NCI-H2171 treated with DMSO at 0.1 percent for 48 hours (cell line): ENCODE measurements at regions not wholly inside any gene's neighbourhood (a gene's known extent, or its start where the extent isn't known, plus 50 kb on each side); places are given as distances from the start of the nearest gene placed in this dataset.
"Not testable (repeated sequence)": the region's sequence is repeated elsewhere in the genome, so short reads cannot be mapped to it uniquely, and the experiment has no call there.

ENCODE experiments used
- DNase-seq: peaks from one replicate; lab custom pipeline; 2025; lab: John Stamatoyannopoulos, UW

DNA sequence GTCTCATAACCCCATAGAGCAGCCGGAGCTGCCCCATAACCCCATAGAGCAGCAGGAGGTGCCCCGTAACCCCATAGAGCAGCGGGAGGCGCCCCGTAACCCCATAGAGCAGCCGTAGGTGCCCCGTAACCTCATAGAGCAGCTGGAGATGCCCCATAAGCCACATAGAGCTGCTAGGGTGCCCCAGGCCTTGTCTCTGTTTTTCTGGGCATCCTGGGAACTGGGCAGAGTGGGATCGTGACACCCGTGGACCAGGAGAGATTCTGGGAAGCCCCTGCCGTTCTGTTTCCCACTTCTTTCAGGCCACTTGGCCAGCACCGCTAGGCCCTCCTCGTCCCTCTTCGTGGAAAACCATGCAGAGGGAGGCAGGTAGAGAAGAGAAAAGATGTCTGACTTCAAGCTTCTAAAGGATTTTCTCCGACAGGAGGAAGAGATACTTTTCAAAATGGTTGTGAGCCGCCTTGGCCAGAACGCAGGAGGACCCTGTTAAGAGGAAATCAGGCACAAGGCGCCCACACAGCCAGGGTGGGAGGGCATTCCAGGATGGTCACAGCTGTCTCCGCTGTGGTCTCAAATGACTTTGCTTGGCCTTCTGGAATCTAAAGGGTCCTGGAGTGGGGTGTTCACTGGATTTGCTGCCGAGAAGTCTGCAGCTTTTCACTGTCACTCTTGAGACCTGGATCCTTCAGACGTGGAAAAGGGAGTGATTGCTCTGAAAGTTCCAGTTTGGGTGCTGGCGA lies 171.8 kb downstream of the NPIPB11 start:
- not testable (repeated sequence) for DNase-seq

DNA sequence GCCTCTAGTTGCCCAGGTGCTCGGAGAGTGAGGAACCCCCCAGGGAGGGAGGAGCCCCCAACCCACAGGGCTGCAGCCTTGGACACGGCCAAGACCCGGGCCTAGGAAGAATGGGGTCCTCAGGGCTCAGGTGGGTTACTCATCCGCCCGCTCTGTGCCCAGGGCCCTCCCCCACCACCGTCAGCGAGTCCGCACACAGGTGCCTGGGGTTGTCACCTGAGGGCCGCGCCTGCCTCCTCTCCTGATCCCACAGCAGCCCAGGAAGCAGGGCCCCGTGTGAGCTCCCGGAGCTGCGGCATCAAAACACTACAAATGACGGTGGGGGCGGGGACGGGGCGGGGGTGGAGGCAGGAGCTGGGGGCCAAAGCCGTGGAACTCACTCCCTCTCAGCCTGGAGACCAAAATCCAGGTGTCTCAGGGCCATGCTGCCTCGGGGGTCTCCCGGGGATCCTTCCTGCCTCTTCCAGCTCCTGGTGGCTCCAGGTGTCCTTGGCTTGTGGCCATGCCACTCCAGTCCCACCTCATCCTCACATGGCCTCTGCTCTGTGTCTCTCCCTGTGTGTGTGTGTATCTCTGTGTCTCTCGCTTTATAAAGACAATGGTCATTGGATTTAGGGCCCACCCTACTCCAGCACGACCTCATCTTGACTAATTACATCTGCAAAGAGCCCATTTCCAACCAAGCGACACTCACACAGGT lies 172.7 kb downstream of the NPIPB11 start:
- DNase-seq = not testable (repeated sequence)

DNA sequence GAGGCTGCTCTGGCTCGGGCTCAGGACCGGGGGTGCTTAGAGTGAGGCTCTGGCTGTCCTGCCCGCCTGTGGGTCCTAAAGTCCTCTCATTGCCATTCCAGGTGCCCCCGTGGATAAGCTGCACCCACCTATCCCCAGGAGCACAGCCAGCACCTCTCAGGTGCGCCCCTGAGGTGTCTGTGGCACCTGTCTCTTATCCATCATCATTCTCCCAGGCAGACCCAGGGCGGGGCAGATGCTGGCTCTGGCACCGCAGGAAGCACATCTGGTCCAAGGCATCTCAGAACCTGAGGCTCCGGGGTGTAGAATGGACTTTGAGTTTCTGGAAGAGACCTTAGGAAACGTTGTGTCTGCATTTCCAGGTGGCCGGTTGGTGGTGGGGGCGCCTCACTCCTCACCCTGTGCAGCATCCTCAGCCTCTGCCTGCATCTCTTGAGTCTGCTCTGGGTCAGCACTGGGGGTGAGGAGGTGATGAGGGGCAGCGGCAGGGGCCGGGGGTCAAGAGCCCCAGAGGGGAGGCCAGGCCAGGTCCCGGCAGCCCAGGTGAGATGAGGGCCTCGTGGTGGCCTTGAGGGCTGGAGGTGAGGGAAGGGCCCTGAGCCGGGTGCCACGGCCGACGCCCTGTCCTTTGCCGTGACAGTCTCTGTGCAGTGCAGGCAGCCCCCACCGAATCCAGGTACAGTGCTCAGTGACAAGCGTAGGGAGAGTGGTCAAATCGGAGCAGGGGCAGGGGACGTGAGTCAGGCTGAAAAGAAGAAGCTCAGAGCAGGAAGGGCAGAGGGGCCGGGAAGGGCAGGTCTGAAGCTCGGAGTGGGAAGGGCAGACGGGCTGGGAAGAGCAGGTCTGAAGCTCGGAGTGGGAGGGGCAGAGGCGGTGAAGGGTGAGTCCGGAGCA lies 173.5 kb downstream of the NPIPB11 start:
- DNase-seq = no peak

DNA sequence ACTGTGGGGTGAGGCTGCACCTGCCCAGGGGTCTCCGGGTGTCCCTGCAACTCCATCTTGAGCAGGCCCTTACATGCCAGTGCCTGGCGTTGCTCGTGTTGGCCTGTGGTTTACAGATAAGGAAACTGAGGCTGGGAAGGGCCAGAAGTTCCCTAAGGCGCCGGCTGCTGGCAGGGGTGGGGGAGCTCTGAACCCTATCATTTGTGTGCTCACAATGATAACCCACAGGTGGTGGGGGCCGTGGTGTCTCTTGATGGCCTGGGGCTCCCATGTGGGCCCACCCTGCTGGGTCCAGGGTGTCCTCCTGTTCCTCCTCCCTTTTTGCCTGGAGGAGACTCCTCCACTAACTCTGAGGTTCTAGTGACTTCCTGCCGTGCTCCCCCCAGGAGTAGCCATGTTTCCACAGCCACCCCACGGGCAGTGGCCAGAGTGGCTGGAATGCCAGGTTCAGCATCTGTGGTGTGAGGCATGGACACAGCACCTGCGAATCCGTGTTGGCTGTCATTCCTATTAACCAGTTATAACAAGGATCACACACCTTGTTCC lies 174.3 kb downstream of the NPIPB11 start:
- DNase-seq = not testable (repeated sequence)

DNA sequence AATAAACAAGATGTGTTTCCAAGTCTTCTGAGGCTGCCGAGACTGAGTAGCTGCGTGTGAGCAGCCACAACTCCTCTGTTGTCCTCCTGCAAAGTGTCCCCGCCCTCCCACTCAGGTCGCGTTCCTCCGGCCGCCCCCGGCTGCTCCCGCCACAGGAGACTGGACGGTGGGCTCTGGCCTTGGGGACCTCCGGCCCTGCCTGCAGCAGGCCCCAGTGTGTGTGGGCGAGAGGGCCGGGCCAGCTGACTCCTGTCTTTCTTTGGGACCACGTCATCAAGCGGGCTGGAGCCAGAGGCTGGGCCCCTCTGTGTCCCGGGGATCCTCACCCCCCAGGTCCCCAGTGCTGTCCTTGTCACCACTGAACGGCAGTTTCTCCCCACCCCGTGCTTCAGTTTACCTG lies 175.3 kb downstream of the NPIPB11 start:
- no peak for DNase-seq

GRCh38 chr16:29230671-29231096 lies 175.8 kb downstream of the NPIPB11 start:
- DNase-seq = no peak

GRCh38 chr16:29230006-29230668 lies 176.4 kb downstream of the NPIPB11 start:
- DNase-seq = not testable (repeated sequence)

DNA sequence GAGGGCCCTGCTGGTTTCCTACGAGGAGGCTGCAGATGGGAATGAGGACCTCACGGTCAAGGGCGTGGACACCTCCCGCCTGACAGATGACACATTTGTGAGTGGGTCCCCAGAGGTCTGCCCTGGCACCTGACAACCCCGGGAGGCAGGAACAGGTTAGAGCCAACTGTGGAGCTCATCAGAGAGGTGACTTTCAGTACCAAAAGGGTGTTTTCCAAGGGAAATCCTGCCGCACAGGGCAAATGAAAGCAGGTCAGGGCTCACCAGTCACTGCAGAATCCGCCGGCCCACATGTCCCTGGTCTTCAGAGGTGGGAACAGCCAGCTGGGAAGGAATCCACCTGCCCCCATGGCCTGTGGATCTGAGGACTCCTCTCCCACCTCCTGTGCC lies 176.9 kb downstream of the NPIPB11 start:
- DNase-seq = not testable (repeated sequence)

- not testable (repeated sequence) for DNase-seq
Observed at GRCh38 chr16:29228664-29229611, 177.6 kb downstream of the NPIPB11 start.

DNA sequence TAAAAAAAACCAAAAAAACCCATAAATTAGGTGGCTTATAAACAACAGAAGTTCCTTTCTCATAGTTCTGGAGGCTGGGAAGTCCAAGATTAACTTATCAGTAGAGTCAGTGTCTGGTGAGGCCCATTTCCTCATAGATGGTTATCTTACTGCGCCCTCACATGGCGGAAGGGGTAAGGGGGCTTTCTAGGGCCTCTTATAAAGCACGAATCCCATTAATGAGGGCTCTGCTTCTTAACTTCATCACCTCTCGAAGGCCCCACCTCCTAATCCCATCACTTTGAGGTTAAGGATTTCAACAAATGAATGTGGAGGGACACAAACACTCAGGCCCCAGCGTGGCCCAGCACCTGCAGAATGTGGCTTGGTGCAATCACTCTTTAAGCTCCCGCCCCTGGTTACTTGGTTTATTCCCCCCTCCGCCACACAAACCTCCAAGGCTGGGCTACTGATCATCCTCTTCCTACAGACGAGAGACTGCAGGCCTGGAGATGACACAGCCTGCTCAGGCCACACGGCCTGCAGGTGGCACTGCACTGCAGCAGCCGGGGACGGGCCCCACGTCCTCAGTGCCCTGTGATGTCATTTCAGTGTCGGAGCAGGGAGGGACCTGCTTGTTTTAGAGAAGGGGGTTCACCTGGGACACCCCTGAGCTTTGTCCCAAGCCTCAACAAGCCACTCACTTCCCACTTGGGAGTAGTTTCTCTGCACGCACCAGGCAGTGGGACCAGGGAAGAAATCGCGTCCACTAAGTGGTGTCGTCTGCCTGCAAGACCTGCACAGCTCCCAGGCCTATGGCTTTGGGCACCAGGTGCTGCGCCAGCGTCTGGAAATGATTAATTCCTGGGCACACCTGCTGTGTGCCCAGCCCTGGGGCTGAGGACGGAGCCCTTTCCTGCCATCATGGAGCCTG lies 178.5 kb downstream of the NPIPB11 start:
- not testable (repeated sequence) for DNase-seq

DNA sequence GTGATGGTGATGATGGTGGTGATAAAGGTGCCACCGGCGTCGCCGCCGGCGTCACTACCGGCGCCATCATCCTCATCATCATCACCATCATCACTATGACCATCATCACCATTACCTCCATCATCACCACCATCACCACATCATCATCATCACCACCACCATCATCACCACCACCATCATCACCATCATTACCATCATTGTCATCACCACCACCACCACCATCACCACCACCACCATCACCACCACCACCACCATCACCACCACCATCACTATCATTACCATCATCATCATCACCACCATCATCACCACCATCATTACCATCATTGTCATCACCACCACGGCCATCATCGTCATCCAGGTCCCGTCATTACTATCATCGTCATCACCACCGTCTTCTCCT lies 179.7 kb downstream of the NPIPB11 start:
- DNase-seq = no peak

- DNase-seq = not testable (repeated sequence)
Observed at GRCh38 chr16:29224675-29225074, 181.8 kb downstream of the NPIPB11 start.

DNA sequence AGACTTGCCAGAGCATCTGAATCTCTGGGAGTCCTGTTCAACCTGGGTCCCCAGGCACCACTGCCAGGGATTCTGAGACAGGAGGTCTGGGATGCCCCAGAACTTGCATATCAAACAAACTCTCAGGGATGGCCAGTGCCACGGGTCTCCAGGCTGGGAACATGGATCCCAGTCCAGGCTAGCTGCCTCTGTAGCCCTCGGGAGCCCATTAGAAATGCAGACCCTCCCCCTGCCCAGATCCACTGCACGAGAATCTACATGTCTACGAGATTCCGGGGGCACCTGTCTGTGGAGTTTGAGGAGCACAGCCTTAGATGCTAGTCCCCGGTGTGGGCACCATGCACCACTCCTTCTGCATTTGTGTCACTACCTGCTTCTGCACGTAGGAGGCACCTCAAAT lies 183.9 kb downstream of the NPIPB11 start:
- DNase-seq = not testable (repeated sequence)

- DNase-seq = not testable (repeated sequence)
Observed at GRCh38 chr16:29222008-29222407, 184.5 kb downstream of the NPIPB11 start.

- DNase-seq = peak; percentile 49
Observed at GRCh38 chr16:29221281-29221955, 185.1 kb downstream of the NPIPB11 start.

GRCh38 chr16:29220647-29221191 lies 185.8 kb downstream of the NPIPB11 start:
- not testable (repeated sequence) for DNase-seq

- DNase-seq = not testable (repeated sequence)
Observed at GRCh38 chr16:29219966-29220646, 186.4 kb downstream of the NPIPB11 start.

- DNase-seq = not testable (repeated sequence)
Observed at GRCh38 chr16:29219562-29219961, 186.9 kb downstream of the NPIPB11 start.
